NCI-H2196 treated with DMSO at 0.1 percent for 48 hours (cell line): ENCODE measurements at regions not wholly inside any gene's neighbourhood (a gene's known extent, or its start where the extent isn't known, plus 50 kb on each side); places are given as distances from the start of the nearest gene placed in this dataset.

Experiments used
- DNase-seq: peaks from one replicate; lab custom pipeline; 2025; ENCODE audit not compliant: unreplicated experiment; lab: John Stamatoyannopoulos, UW

- DNase-seq = no peak
Measured at GRCh38 chr13:26838821-26839220, 78.2 kb upstream of the GPR12 start.

- no peak for DNase-seq
Measured at GRCh38 chr13:26837997-26838396, 77.4 kb upstream of the GPR12 start.

GRCh38 chr13:26837102-26837501 is 76.5 kb upstream of the GPR12 start:
- DNase-seq = no peak

GRCh38 chr13:26836626-26837025 is 76.0 kb upstream of the GPR12 start:
- DNase-seq = no peak

GRCh38 chr13:26834646-26835045 is 74.1 kb upstream of the GPR12 start:
- no peak for DNase-seq

GRCh38 chr13:26831336-26831908 is 70.8 kb upstream of the GPR12 start:
- DNase-seq = no peak

- DNase-seq = no peak
Measured at GRCh38 chr13:26829716-26830115, 69.1 kb upstream of the GPR12 start.

GRCh38 chr13:26824581-26824980 is 64.0 kb upstream of the GPR12 start:
- no peak for DNase-seq

GRCh38 chr13:26822146-26822545 is 61.6 kb upstream of the GPR12 start:
- no peak for DNase-seq

GRCh38 chr13:26821672-26822071 is 61.1 kb upstream of the GPR12 start:
- no peak for DNase-seq

- DNase-seq = no peak
Measured at GRCh38 chr13:26820871-26821270, 60.3 kb upstream of the GPR12 start.

- no peak for DNase-seq
Measured at GRCh38 chr13:26819046-26819445, 58.5 kb upstream of the GPR12 start.

GRCh38 chr13:26816881-26817280 is 56.3 kb upstream of the GPR12 start:
- DNase-seq = no peak

GRCh38 chr13:26813980-26814348 is 53.4 kb upstream of the GPR12 start:
- DNase-seq = no peak

- DNase-seq = no peak
Measured at GRCh38 chr13:26813321-26813979, 52.9 kb upstream of the GPR12 start.

GRCh38 chr13:26811581-26811980 is 51.0 kb upstream of the GPR12 start:
- no peak for DNase-seq
